HG03103 (cell line): ENCODE measurements at regions not wholly inside any gene's neighbourhood (a gene's known extent, or its start where the extent isn't known, plus 50 kb on each side); places are given as distances from the start of the nearest gene placed in this dataset.

Experiments used
- ATAC-seq: cut with Tn5 transposase; IDR thresholded peaks from one replicate; pipeline ENCODE4 v1.9.1; 2021; ENCODE audit warnings: low read depth; ENCODE audit not compliant: unreplicated experiment

DNA sequence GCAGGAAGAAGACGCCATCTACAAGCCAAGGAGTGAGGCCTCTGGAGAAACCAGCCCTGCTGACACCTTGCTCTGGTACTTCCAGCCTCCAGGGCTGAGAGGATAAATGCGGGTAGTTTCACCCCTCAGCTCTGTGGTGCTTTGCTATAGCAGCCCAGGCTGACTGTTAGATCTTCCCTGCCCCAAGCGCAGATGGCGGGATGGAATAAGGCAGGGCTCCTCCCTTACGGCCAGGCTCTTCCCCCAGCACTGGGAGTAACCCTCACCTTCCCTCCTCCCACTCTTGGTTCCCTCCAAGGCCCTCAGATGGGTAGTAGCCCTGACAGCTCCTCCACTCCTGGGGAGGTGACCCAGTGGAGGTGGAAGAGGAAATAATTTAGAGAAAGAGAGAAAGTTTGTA, 285.1 kb downstream of the GADD45G start:
- ATAC-seq = no peak

DNA sequence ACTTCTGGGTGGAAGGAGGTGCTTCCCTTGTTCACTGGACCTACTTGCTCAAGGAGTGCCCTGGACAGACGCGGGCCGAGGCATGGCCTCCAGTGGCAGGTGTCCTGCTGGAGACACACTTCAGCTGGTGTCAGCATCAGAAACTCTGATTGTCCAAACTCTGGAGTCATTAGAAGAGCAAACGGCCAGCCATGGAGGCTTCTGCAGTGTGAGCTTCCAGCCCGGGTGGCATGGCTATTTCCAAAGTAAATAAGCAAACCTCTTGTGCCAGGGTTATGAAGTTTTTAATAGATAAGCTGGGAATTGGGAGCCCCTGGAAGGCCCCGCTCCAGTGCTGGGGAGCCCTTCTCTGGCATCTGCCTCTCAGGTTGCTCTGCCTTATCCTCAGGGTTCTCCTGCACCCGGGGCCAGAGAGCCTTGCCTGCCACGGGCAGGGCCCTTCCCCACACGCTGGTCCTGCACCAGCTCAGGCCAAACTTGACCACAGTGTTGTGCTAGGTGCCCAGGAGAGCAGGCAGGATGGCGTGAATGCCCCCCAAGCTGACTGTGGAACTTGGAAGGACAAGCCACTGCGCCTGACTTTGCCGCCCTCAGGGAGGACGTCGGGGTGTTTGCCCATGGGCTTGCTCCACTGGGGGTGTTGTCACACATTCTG, 285.6 kb downstream of the GADD45G start:
- ATAC-seq = no peak

DNA sequence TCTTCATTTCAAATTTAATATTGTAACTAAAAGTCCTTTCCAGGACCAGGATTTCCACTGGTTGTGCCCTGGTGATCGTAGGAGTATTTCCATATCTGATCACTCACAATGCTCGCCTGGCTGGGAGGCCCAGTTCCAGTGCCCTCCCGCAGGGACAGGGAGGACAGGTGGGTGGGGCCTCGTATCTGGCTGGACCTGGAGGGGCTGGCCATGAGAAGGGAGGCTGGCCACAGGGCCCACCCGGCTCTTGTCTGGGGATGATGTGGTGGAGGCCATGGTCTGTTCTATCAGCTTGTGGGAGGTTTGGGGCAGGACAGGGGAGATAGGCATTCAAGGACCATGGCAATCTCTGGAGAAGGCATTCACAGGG, 286.4 kb downstream of the GADD45G start:
- no peak for ATAC-seq

GRCh38 chr9:89891591-89892304, 286.9 kb downstream of the GADD45G start:
- no peak for ATAC-seq

DNA sequence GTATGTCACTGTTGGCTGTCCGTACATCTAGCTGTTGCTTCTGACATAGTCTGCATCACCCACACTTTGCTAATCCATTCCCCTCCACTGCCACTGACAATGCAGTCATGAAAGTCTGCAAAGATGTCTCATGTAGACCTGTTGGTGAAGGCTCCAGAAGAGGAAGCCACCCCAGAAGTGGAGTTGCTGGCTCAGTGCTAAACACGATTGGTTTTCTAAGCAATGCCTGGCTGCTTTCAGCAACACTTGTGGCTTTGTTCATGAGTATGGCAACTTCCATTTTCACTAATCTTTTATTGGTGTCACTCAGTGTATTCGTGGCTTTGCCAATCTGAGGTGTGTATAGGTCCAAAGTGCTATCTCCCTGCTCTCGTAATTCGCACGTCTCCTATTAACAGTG, 288.1 kb downstream of the GADD45G start:
- ATAC-seq = no peak

DNA sequence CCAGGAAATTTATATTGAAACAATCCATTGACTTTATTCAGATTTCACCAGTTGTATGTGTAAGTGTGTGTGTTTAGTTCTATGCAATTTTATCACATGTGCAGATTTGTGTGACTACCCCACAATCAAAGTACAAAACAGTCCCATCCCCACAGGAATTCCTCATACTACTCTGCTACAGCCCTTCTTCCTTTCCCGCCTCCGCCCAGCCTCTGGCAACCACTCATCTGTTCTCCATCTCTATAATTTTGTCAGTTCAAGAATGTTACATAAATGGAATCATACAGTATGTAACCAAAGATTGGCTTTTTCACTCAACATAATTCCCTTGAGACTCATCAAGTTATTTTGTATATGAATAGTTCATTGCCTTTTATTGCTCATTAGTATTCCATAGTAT, 289.1 kb downstream of the GADD45G start:
- ATAC-seq = no peak

DNA sequence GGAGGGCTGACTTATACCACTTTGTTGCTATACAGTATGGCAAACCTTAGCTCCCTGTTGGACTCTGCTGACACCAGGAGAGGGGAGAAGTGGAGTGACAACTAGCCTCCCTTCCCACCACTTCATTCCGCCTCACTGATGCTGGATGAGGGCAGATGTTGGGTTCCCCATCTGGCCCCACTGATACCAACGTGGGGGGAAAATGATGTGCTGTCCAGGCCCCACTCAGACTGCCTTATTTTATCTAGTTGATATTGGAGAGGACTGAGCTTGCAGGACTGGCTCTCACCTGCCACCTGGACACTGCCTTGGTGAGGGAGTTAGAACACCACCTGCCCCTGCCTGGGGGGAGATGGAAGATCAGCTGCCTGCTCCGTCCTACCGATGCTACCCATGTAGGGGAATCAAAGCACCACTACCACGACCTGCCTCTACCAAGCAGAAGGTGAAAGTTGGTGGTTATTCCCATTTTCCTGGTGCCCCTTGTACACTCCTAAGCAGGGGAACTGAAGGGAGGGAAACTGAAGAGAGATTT, 292.1 kb downstream of the GADD45G start:
- ATAC-seq = no peak

- ATAC-seq = no peak
Observed at GRCh38 chr9:89899573-89899972, 294.8 kb downstream of the GADD45G start.

GRCh38 chr9:89901920-89902319, 297.1 kb downstream of the GADD45G start:
- no peak for ATAC-seq

- no peak for ATAC-seq
Observed at GRCh38 chr9:89902450-89903140, 297.8 kb downstream of the GADD45G start.

DNA sequence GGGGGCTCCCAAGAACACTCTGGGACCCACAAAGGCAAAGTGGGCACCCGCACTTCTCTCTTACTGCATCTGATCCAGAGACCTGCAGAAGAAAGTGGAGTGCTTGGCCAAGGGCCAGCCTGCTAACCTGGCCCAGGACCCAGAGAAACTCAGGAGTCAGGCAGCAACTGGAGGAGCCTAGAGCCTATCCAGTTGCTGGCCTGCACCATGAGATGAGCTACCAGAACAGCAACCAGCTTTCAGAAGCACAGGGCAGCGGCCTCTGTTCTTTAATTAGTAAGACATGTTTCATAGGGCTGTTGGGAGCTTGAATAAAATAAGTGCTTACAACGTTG, 298.3 kb downstream of the GADD45G start:
- no peak for ATAC-seq

- no peak for ATAC-seq
Observed at GRCh38 chr9:89905606-89906338, 301.0 kb downstream of the GADD45G start.

- no peak for ATAC-seq
Observed at GRCh38 chr9:89911721-89912604, 307.2 kb downstream of the GADD45G start.

DNA sequence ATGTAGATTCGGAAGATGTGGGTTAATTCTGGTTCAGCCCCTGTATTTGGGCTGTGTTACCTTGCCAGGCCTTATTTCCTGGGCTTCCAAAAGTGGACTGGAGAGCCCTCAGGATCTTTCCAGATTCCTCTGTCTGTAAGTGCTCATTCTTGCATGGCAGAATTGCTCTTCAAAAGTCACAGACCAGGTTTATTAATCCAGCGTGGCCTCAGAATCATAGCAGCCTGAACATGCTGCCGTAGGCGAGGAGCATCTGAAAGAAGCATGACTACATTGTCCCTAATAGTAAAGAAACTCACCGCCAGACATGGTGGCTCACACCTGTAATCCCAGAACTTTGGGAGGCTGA, 307.8 kb downstream of the GADD45G start:
- ATAC-seq = no peak

- ATAC-seq = no peak
Observed at GRCh38 chr9:89915187-89915586, 310.4 kb downstream of the GADD45G start.

DNA sequence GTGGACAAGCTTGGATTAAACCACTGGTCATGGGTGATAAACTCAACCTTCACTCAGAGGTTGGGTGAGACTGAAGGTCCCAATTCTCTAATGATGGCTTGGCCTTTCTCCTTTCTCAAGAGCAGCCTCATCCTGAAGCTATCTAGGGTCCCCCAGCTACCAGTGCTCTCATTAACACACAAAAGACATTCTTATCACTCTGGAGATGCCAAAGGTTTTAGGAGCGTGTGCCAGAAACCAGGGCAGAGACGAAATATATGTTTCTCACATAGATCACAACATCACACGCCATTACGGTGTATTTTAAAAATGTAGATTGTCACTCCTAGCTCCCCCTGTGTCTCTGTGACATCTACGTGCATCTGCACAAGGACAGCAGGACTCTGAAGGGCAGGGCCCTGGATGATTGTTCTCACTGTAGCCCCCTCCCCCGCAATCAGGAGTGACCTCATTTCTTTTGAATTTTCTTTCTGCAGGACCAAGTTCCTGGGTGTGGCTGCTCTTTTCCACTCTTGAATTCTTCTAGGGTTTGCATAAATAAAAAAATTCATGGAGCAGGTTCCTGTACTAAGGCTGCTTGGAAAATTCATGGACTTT, 311.3 kb downstream of the GADD45G start:
- ATAC-seq = no peak

- ATAC-seq = no peak
Observed at GRCh38 chr9:89917861-89918260, 313.0 kb downstream of the GADD45G start.

DNA sequence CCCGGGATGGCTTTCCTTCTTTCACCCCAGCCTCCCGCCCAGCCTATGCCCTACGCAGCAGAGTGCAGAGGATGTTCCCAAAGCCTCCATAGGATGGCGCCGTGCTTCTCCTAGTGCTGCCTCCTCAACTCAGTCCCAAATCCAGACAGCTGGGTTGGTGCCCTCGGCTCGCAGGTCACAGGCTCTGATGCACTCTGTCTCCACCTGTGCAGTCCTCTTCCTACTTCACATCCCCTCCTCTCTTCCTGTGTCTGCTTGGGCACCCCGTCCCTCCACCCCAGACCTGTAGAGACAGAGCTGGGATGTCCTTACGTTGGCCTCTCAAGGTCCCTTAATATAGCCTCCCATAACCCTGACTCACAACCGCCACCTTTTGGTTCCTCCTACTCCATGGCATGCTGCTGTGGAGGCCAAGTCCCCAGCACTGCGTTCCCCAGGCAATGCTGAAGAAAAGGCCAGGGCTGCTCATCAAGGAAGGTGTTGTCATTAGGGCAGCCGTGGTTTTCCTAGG, 314.4 kb downstream of the GADD45G start:
- ATAC-seq = no peak

- no peak for ATAC-seq
Observed at GRCh38 chr9:89920131-89920530, 315.3 kb downstream of the GADD45G start.

DNA sequence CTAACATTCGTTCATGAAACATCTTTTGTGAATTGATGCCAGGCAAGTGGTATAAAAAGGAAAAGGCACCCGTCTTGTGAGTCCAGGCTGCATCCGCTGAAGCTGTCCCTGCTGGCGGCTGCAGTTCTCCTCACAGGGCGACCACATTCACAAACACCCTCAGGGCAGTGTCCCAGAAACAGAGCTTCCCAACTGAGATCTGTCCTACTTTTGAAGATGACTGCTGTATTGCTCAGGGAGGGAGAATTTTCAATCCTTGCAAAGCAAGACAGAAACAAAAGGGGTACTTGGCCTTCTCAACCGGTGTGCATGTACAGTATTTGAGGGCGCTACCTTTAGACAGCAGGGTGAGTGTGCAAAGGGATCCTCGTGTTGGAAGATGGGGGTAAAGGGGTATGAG, 316.1 kb downstream of the GADD45G start:
- ATAC-seq = no peak
